ENCODE measurements at regions not wholly inside any gene's neighbourhood (a gene's known extent, or its start where the extent isn't known, plus 50 kb on each side); places are given as distances from the start of the nearest gene placed in this dataset.

DNA sequence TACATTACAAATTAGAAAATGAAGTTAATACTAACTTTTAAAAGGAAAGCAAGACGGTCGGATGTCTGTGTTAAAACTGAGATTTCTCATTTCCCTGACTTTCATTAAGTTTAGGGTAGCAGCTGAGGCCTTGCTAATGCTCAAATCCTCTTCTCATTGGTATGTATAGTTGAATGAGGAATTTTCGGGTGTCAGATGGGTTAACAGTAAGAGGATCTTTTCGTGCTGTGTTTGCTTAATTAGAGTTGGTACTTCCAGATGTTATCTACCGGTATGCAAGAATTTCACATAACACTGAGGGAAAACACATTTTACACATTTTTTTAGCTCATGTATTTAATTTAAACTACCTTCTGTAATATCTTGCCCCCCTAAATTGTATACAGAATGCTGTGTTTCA lies 168.2 kb upstream of the CTNND2 start:
- 52% methylated on average over 5 of the region's 5 CpGs for WGBS

DNA sequence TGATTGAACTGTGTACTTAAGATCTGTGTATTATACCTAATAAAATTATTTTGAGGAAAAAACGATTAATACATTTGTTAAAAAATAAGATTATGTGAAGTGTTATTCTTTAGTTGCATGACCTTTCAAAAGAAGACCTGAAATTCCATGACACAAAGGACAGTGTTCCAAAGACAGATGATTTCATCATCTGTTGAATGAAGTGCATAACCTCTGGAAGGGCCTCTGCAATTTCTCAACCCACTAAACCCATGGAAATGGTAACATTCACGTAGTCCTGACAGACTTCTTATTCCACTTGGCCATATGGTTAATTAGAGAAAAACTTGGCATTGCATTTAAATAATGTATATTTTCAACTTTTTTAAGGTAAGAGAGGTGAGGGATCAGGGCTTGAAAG lies 167.2 kb upstream of the CTNND2 start:
- no peaks in the 10 kb centered on the region for H3K4me1 ChIP-seq

More for the DNA sequence above, 168.2 kb upstream of the CTNND2 start:
- TF ChIP-seq, protein P1, sequence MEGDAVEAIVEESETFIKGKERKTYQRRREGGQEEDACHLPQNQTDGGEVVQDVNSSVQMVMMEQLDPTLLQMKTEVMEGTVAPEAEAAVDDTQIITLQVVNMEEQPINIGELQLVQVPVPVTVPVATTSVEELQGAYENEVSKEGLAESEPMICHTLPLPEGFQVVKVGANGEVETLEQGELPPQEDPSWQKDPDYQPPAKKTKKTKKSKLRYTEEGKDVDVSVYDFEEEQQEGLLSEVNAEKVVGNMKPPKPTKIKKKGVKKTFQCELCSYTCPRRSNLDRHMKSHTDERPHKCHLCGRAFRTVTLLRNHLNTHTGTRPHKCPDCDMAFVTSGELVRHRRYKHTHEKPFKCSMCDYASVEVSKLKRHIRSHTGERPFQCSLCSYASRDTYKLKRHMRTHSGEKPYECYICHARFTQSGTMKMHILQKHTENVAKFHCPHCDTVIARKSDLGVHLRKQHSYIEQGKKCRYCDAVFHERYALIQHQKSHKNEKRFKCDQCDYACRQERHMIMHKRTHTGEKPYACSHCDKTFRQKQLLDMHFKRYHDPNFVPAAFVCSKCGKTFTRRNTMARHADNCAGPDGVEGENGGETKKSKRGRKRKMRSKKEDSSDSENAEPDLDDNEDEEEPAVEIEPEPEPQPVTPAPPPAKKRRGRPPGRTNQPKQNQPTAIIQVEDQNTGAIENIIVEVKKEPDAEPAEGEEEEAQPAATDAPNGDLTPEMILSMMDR (IDR thresholded peaks at IDR 0.05) = no peak
- no peak for TF ChIP-seq POLR2AphosphoS5 (IDR thresholded peaks at IDR 0.05)
- TF ChIP-seq POLR2A (IDR thresholded peaks at IDR 0.05) = no peak
- TF ChIP-seq EP300 (IDR thresholded peaks at IDR 0.05) = no peak
- no peak for DNase-seq (ENCODE audit: low spot score in 2 of 2)
- no peaks in the 10 kb centered on the region for H3K36me3 ChIP-seq
- H3K4me1 ChIP-seq = no peaks in the 10 kb centered on the region
- no peak overlapping the region for H3K27ac ChIP-seq
- no peaks in the 10 kb centered on the region for H3K9me3 ChIP-seq
- H3K4me3 ChIP-seq = no peak overlapping the region
- no peaks in the 10 kb centered on the region for H3K27me3 ChIP-seq

DNA sequence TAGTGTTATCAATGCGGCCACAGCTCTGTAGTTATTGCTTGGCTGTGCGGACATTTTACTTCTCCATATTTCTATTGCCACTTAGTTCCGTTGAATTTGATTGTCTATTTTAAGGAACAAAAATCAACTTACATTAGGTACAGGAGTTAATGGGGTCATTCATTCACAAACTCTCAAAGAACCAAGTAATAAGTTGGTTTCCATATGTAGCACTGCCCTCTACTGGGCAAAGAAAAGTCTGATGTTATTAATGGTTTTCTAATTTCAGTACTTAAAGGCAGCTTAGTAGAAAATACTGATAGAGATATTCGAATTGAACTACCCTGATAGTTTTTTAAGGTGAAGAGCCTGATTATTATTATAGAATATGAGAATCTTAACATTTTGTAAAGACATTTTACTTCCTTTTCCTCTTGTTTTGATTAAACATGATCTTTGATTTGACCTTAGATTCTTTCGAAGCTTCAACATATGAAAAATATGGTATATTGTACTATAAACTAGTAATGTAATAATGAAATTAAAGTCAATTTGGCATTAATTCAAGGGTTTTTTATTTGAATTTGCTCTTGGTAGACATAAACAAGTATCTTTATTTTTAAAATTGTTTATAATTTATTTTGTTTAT lies 119.5 kb upstream of the CTNND2 start:
- Histone ChIP-seq H3K27me3 (no peaks in the 10 kb centered on the region), H3K36me3 (no peaks in the 10 kb centered on the region), H3K9me3 (no peaks in the 10 kb centered on the region), H3K4me1 (no peaks in the 10 kb centered on the region), H3K4me3 (no peak overlapping the region), H3K27ac (no peak overlapping the region)
- WGBS = 53% methylated on average over 5 of the region's 5 CpGs
- TF ChIP-seq POLR2A (IDR thresholded peaks at IDR 0.05) (no peak), EP300 (IDR thresholded peaks at IDR 0.05) (no peak), POLR2AphosphoS5 (IDR thresholded peaks at IDR 0.05) (no peak)
- TF ChIP-seq, protein P1 (IDR thresholded peaks at IDR 0.05) = peak in 1 of 2 donors; percentile 22
- no peak for DNase-seq (ENCODE audit: low spot score in 2 of 2)

More for the DNA sequence above, 167.2 kb upstream of the CTNND2 start:
- Histone ChIP-seq H3K27ac (no peak overlapping the region), H3K4me3 (no peak overlapping the region), H3K27me3 (no peaks in the 10 kb centered on the region), H3K9me3 (no peaks in the 10 kb centered on the region), H3K36me3 (no peaks in the 10 kb centered on the region)
- DNase-seq (ENCODE audit: low spot score in 2 of 2) = no peak
- 73% methylated on average over 2 of the region's 2 CpGs for WGBS
- TF ChIP-seq POLR2AphosphoS5 (IDR thresholded peaks at IDR 0.05) (no peak), EP300 (IDR thresholded peaks at IDR 0.05) (no peak), POLR2A (IDR thresholded peaks at IDR 0.05) (no peak)
- TF ChIP-seq, protein P1 (IDR thresholded peaks at IDR 0.05) = no peak

DNA sequence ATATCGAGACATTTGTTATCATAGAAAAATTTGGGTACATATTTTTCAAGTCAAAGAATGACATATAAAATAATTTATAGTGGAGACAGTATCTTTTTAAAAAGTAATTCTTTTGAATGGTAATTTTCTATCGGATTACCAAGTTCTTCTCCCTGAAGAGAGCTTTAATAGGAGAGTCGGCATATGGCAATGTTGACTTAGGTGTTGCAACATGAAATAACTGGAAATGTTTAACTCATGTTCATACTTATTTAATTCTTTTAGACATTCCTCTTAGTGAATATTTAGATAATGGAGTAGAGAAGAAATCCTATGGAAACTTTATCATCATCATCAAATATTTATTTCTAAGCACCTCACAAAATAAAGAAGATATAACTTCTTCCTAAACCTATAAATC lies 118.2 kb upstream of the CTNND2 start:
- H3K9me3 ChIP-seq = no peaks in the 10 kb centered on the region
- no peaks in the 10 kb centered on the region for H3K4me1 ChIP-seq
- 60% methylated on average over 3 of the region's 3 CpGs for WGBS
- TF ChIP-seq, protein P1 (IDR thresholded peaks at IDR 0.05) = no peak
- TF ChIP-seq POLR2A (IDR thresholded peaks at IDR 0.05) = no peak
- no peak for TF ChIP-seq POLR2AphosphoS5 (IDR thresholded peaks at IDR 0.05)
- no peak for TF ChIP-seq EP300 (IDR thresholded peaks at IDR 0.05)
- H3K27me3 ChIP-seq = no peaks in the 10 kb centered on the region
- no peak overlapping the region for H3K27ac ChIP-seq
- H3K4me3 ChIP-seq = no peak overlapping the region
- DNase-seq (ENCODE audit: low spot score in 2 of 2) = no peak
- H3K36me3 ChIP-seq = no peaks in the 10 kb centered on the region

DNA sequence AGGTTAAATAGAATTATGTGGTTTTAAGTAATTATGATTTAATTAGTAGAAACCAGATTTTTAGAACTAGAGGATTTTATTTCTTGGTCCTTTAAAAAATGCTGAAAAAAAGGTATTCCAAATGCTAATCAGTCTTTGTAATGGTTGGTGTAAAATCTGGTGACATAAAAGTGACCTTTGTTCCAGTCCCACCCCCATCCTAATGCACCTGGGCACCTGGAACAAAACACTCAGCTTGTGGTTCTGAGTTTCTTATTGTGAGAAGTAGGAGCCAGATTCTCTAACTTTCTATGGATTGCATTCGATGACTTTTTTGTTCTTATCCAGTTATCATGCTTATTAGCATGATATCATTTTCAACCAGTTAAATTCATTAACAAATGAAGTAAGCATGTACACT lies 115.1 kb upstream of the CTNND2 start:
- WGBS = 97% methylated on average over 1 of the region's 1 CpG
- no peak overlapping the region for H3K27ac ChIP-seq

More for the DNA sequence above, 115.1 kb upstream of the CTNND2 start:
- Histone ChIP-seq H3K27me3 (no peaks in the 10 kb centered on the region), H3K4me3 (no peak overlapping the region), H3K9me3 (no peaks in the 10 kb centered on the region), H3K36me3 (no peaks in the 10 kb centered on the region), H3K4me1 (no peaks in the 10 kb centered on the region)
- no peak for DNase-seq (ENCODE audit: low spot score in 2 of 2)
- TF ChIP-seq EP300 (IDR thresholded peaks at IDR 0.05) (no peak), POLR2AphosphoS5 (IDR thresholded peaks at IDR 0.05) (no peak), POLR2A (IDR thresholded peaks at IDR 0.05) (no peak)
- TF ChIP-seq, protein P1 (IDR thresholded peaks at IDR 0.05) = no peak
